GM18870 (cell line): ENCODE measurements at regions not wholly inside any gene's neighbourhood (a gene's known extent, or its start where the extent isn't known, plus 50 kb on each side); places are given as distances from the start of the nearest gene placed in this dataset.
"Not testable (repeated sequence)": the region's sequence is repeated elsewhere in the genome, so short reads cannot be mapped to it uniquely, and the experiment has no call there.

Source experiments
- ATAC-seq: cut with Tn5 transposase; IDR thresholded peaks from one replicate; pipeline ENCODE4 v1.9.1; 2021; ENCODE audit warnings: moderate library complexity; ENCODE audit not compliant: unreplicated experiment

GRCh38 chr4:126604268-126604867, 1028.4 kb upstream of the INTU start:
- peak; percentile 68 for ATAC-seq

- no peak for ATAC-seq
Measured at GRCh38 chr4:126610933-126611332, 1021.8 kb upstream of the INTU start.

GRCh38 chr4:126611900-126612299, 1020.9 kb upstream of the INTU start:
- ATAC-seq, result no peak

GRCh38 chr4:126614356-126614855, 1018.4 kb upstream of the INTU start:
- no peak for ATAC-seq

- no peak for ATAC-seq
Measured at GRCh38 chr4:126616795-126617194, 1016.0 kb upstream of the INTU start.

- no peak for ATAC-seq
Measured at GRCh38 chr4:126627255-126627654, 1005.5 kb upstream of the INTU start.

GRCh38 chr4:126628933-126629332, 1003.8 kb upstream of the INTU start:
- no peak for ATAC-seq

- no peak for ATAC-seq
Measured at GRCh38 chr4:126630230-126630629, 1002.5 kb upstream of the INTU start.

- no peak for ATAC-seq
Measured at GRCh38 chr4:126633306-126633705, 999.5 kb upstream of the INTU start.

GRCh38 chr4:126637706-126638105, 995.1 kb upstream of the INTU start:
- no peak for ATAC-seq

- ATAC-seq, result no peak
Measured at GRCh38 chr4:126647320-126647719, 985.4 kb upstream of the INTU start.

- ATAC-seq, result no peak
Measured at GRCh38 chr4:126647756-126648397, 984.9 kb upstream of the INTU start.

GRCh38 chr4:126658411-126658810, 974.3 kb upstream of the INTU start:
- ATAC-seq, result no peak

GRCh38 chr4:126661194-126661593, 971.6 kb upstream of the INTU start:
- ATAC-seq, result no peak

- no peak for ATAC-seq
Measured at GRCh38 chr4:126664839-126665238, 967.9 kb upstream of the INTU start.

- ATAC-seq, result not testable (repeated sequence)
Measured at GRCh38 chr4:126670038-126670437, 962.7 kb upstream of the INTU start.

GRCh38 chr4:126678618-126679017, 954.1 kb upstream of the INTU start:
- no peak for ATAC-seq

GRCh38 chr4:126679303-126679702, 953.5 kb upstream of the INTU start:
- no peak for ATAC-seq

- ATAC-seq, result no peak
Measured at GRCh38 chr4:126682250-126682649, 950.5 kb upstream of the INTU start.

- no peak for ATAC-seq
Measured at GRCh38 chr4:126686491-126686890, 946.3 kb upstream of the INTU start.

- no peak for ATAC-seq
Measured at GRCh38 chr4:126687655-126688358, 945.0 kb upstream of the INTU start.

GRCh38 chr4:126691797-126692196, 941.0 kb upstream of the INTU start:
- ATAC-seq, result no peak
